IPS DF 6.9 (cell line): ENCODE measurements at regions not wholly inside any gene's neighbourhood (a gene's known extent, or its start where the extent isn't known, plus 50 kb on each side); places are given as distances from the start of the nearest gene placed in this dataset.

ENCODE experiments used
- DNase-seq: peaks from one replicate; pipeline ENCODE4 v3.0.0-alpha.2; 2013; ENCODE audit warnings: low read depth, low spot score
- H3K27ac ChIP-seq: one replicate; pipeline ENCODE4 v1.5.1; 2013; ENCODE audit warnings: low read length, control low read depth
- H3K27me3 ChIP-seq: 2 replicates; pipeline ENCODE4 v1.6.1; 2013; ENCODE audit warnings: mild to moderate bottlenecking, low read length; ENCODE audit not compliant: control insufficient read depth, insufficient read depth
- H3K36me3 ChIP-seq: 2 replicates; pipeline ENCODE4 v1.6.1; 2013; ENCODE audit warnings: low read length; ENCODE audit not compliant: control insufficient read depth, insufficient read depth
- H3K4me1 ChIP-seq: 2 replicates; pipeline ENCODE4 v1.6.1; 2013; ENCODE audit warnings: low read length; ENCODE audit not compliant: control insufficient read depth, insufficient read depth
- H3K4me3 ChIP-seq: 2 replicates; pipeline ENCODE4 v1.5.1; 2013; ENCODE audit warnings: mild to moderate bottlenecking, low read length
- H3K9me3 ChIP-seq: 2 replicates; pipeline ENCODE4 v1.6.1; 2013; ENCODE audit warnings: low read length, inconsistent platforms; ENCODE audit not compliant: control insufficient read depth, insufficient read depth
- WGBS: extraction: QIAGEN DNeasy Blood & Tissue Kit; methylation state at CpG from one replicate; pipeline ENCODE4 v1.1.7; 2013; ENCODE audit warnings: mixed read lengths, missing lambda C conversion rate; ENCODE audit not compliant: insufficient read length, insufficient coverage; 5-methylcytosine and 5-hydroxymethylcytosine counted together

- H3K9me3 ChIP-seq = no peaks in the 10 kb centered on the region
- H3K4me1 ChIP-seq = no peaks in the 10 kb centered on the region
- no peak overlapping the region for H3K27ac ChIP-seq
- no peak for DNase-seq
- H3K36me3 ChIP-seq = no peaks in the 10 kb centered on the region
- no CpG with 5 or more reads among the region's 3 CpGs for WGBS
- H3K27me3 ChIP-seq = no peaks in the 10 kb centered on the region
- H3K4me3 ChIP-seq = no peak overlapping the region
Measured at GRCh38 chr17:52709724-52710123, 551.2 kb upstream of the CA10 start.

- no peak overlapping the region for H3K27ac ChIP-seq
- no peaks in the 10 kb centered on the region for H3K27me3 ChIP-seq
Measured at GRCh38 chr17:52696362-52696761, 537.8 kb upstream of the CA10 start.

GRCh38 chr17:52686140-52686539 lies 527.6 kb upstream of the CA10 start:
- H3K27me3 ChIP-seq = no peaks in the 10 kb centered on the region
- no peaks in the 10 kb centered on the region for H3K9me3 ChIP-seq
- H3K27ac ChIP-seq = no peak overlapping the region
- no peaks in the 10 kb centered on the region for H3K4me1 ChIP-seq
- no peak for DNase-seq
- no peaks in the 10 kb centered on the region for H3K36me3 ChIP-seq
- no peak overlapping the region for H3K4me3 ChIP-seq

More at GRCh38 chr17:52696362-52696761, 537.8 kb upstream of the CA10 start:
- no CpG with 5 or more reads among the region's 3 CpGs for WGBS
- no peaks in the 10 kb centered on the region for H3K4me1 ChIP-seq
- no peak for DNase-seq
- no peaks in the 10 kb centered on the region for H3K9me3 ChIP-seq
- H3K36me3 ChIP-seq = no peaks in the 10 kb centered on the region
- no peak overlapping the region for H3K4me3 ChIP-seq

GRCh38 chr17:52681480-52681879 lies 523.0 kb upstream of the CA10 start:
- Histone ChIP-seq H3K9me3 (no peaks in the 10 kb centered on the region), H3K27ac (no peak overlapping the region), H3K36me3 (no peaks in the 10 kb centered on the region), H3K4me3 (no peak overlapping the region), H3K4me1 (no peaks in the 10 kb centered on the region), H3K27me3 (no peaks in the 10 kb centered on the region)
- no CpG with 5 or more reads among the region's 2 CpGs for WGBS
- no peak for DNase-seq

DNA sequence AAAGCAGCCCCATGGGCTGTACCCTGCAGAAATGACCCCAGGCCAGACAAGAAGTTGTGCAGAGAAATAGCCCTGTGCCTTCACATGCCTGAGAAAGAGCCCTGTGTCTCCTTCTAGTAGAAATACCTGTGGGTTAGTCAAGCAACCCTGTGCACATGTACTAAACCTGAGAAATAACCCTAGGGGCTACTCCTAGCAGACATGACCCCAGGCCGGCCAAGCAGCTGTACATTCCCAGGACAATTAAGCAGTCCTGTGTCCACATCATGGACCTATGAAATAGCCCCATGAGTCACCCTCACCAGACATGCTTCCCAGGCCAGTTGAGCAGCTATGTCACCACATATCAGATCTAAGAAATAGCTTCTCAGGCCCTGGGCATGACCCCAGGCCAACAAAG lies 519.7 kb upstream of the CA10 start:
- no peaks in the 10 kb centered on the region for H3K27me3 ChIP-seq
- no peak overlapping the region for H3K27ac ChIP-seq
- H3K36me3 ChIP-seq = no peaks in the 10 kb centered on the region
- WGBS = no CpG with 5 or more reads among the region's 1 CpG
- H3K4me3 ChIP-seq = no peak overlapping the region
- no peaks in the 10 kb centered on the region for H3K9me3 ChIP-seq
- DNase-seq = no peak
- no peaks in the 10 kb centered on the region for H3K4me1 ChIP-seq

DNA sequence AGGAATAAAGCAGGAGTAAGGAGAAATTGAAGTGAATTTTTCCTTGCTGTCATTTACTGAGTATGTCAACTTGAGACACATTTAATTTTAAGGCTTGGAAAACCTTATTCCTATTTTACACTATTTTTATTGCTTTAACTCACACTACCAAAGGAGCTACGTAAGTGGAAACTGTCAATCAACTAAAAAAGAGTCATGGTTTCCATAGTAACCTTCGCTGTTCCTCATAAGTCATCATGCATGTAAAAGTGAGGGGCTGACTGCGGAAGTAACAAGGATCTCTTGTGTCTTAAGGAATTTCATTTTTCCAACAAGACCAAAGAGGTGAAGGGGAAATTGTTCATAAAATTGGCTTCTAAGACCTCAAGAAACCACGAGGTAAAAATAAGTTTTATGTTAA lies 516.2 kb upstream of the CA10 start:
- Histone ChIP-seq H3K27ac (no peak overlapping the region), H3K4me3 (no peak overlapping the region), H3K4me1 (no peaks in the 10 kb centered on the region), H3K27me3 (no peaks in the 10 kb centered on the region), H3K36me3 (no peaks in the 10 kb centered on the region), H3K9me3 (no peaks in the 10 kb centered on the region)
- no peak for DNase-seq
- WGBS = no CpG with 5 or more reads among the region's 4 CpGs

- no peak overlapping the region for H3K4me3 ChIP-seq
- H3K36me3 ChIP-seq = no peaks in the 10 kb centered on the region
- H3K27ac ChIP-seq = no peak overlapping the region
- no peaks in the 10 kb centered on the region for H3K4me1 ChIP-seq
- DNase-seq = no peak
- no peaks in the 10 kb centered on the region for H3K27me3 ChIP-seq
- WGBS = no CpG with 5 or more reads among the region's 2 CpGs
- H3K9me3 ChIP-seq = no peaks in the 10 kb centered on the region
Measured at GRCh38 chr17:52673791-52674190, 515.3 kb upstream of the CA10 start.

DNA sequence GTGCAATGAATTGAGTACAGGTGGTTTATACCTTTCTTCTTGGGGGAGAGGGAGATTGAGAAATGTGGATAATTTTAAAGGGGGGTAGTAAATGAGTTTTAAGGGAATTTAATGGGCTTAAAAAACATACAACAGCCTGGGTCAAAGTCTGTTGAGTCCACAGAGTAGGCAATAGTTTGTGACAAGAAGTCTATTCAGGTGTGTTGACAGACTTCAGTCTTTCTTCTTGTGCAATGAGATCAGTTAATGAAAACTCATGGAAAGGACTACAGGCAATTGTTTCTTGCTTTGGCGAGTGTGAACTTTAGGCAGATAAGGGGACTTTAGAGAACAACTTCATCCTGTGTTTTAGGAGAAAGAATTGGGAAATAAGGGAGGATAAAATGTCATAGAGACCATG lies 507.8 kb upstream of the CA10 start:
- Histone ChIP-seq H3K27me3 (no peaks in the 10 kb centered on the region), H3K4me3 (no peak overlapping the region), H3K4me1 (no peaks in the 10 kb centered on the region), H3K9me3 (no peaks in the 10 kb centered on the region; the same call in 1 of the 2 replicates), H3K27ac (no peak overlapping the region), H3K36me3 (no peaks in the 10 kb centered on the region)
- DNase-seq = no peak
- no CpG with 5 or more reads among the region's 1 CpG for WGBS

DNA sequence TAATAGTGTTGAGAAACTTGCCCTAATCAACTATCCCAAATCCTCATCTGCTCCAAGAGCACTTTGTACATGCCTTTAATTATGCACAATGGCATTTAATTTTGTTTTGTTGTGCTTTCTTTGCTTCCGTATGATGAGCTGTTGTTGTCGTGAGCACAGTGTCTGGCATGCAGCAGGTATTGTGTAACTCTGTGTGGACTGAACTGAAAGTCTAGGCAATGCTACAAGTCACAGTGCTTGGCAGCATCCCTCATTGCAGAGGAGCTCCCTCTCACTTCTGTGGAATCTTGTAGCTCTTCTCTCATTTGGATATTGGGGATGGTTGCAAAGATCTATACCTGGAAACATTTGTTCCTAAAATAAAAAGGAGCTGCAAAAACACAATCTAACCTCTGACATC lies 502.2 kb upstream of the CA10 start:
- H3K27ac ChIP-seq = no peak overlapping the region
- no peaks in the 10 kb centered on the region for H3K27me3 ChIP-seq
- H3K4me1 ChIP-seq = no peaks in the 10 kb centered on the region
- H3K4me3 ChIP-seq = no peak overlapping the region
- whole genome bisulfite sequencing = no CpG with 5 or more reads among the region's 2 CpGs
- no peaks in the 10 kb centered on the region for H3K36me3 ChIP-seq
- no peaks in the 10 kb centered on the region for H3K9me3 ChIP-seq
- no peak for DNase-seq

GRCh38 chr17:52653014-52653413 lies 494.5 kb upstream of the CA10 start:
- Histone ChIP-seq H3K27ac (no peak overlapping the region), H3K4me1 (no peaks in the 10 kb centered on the region), H3K27me3 (no peaks in the 10 kb centered on the region), H3K4me3 (no peak overlapping the region), H3K36me3 (no peaks in the 10 kb centered on the region), H3K9me3 (no peaks in the 10 kb centered on the region)
- DNase-seq = no peak
- no CpG with 5 or more reads among the region's 1 CpG for WGBS

- no peaks in the 10 kb centered on the region for H3K36me3 ChIP-seq
- no peak for DNase-seq
- H3K27me3 ChIP-seq = no peaks in the 10 kb centered on the region
- no CpG with 5 or more reads among the region's 3 CpGs for WGBS
- no peaks in the 10 kb centered on the region for H3K9me3 ChIP-seq
- H3K4me3 ChIP-seq = no peak overlapping the region
- no peaks in the 10 kb centered on the region for H3K4me1 ChIP-seq
- no peak overlapping the region for H3K27ac ChIP-seq
Measured at GRCh38 chr17:52648995-52649394, 490.5 kb upstream of the CA10 start.
